H1 (cell line): ENCODE measurements at regions not wholly inside any gene's neighbourhood (a gene's known extent, or its start where the extent isn't known, plus 50 kb on each side); places are given as distances from the start of the nearest gene placed in this dataset.

Source experiments
- CTCF ChIA-PET: fragments of 300-600 bp; sonication (Branson Sonifier 250); formaldehyde crosslinking; loops from one replicate; lab custom pipeline; 2021; ENCODE audit not compliant: partially characterized antibody; lab: Charles Lee
- POLR2A ChIA-PET: fragments of 300-600 bp; sonication (Branson Sonifier 250); formaldehyde crosslinking; loops from one replicate; lab custom pipeline; 2021; ENCODE audit warnings: inconsistent platforms; ENCODE audit not compliant: partially characterized antibody; lab: Charles Lee
- DNase-seq, 2 experiments: peaks; one replicate each; pipeline versions ENCODE4 v3.0.0 to v3.0.0-alpha.2; 2010 to 2022; ENCODE audit warnings: low spot score in 2 of 2, low read depth in 1 of 2, mixed read lengths in 1 of 2
- FAIRE-seq: peaks from 2 replicates; lab custom pipeline; 2011; peaks lifted over from hg19 to GRCh38; lab: Jason Lieb, UNC
- H2AFZ ChIP-seq: 2 replicates; pipeline ENCODE4 v1.8.1; 2012; ENCODE audit warnings: low read length, inconsistent platforms
- H2AK5ac ChIP-seq: 2 replicates; pipeline ENCODE4 v1.6.1; 2013; ENCODE audit warnings: low read depth, low read length
- H2BK120ac ChIP-seq: replicated peaks from 2 replicates; pipeline ENCODE3; 2013; ENCODE audit warnings: low read depth, low read length, inconsistent platforms
- H2BK12ac ChIP-seq: 2 replicates; pipeline ENCODE4 v1.6.1; 2013; ENCODE audit warnings: low read depth, low read length
- H2BK15ac ChIP-seq: 2 replicates; pipeline ENCODE4 v1.6.1; 2013; ENCODE audit warnings: low read length
- H2BK20ac ChIP-seq: 2 replicates; pipeline ENCODE4 v1.6.1; 2013; ENCODE audit warnings: low read length
- H2BK5ac ChIP-seq: 2 replicates; pipeline ENCODE4 v1.6.1; 2013; ENCODE audit warnings: low read depth, low read length
- H3K14ac ChIP-seq: 2 replicates; pipeline ENCODE4 v1.6.1; 2013; ENCODE audit warnings: inconsistent platforms; ENCODE audit not compliant: insufficient read length
- H3K18ac ChIP-seq: 2 replicates; pipeline ENCODE4 v1.6.1; 2013; ENCODE audit warnings: low read length; ENCODE audit errors: extremely low read depth
- H3K23ac ChIP-seq: 2 replicates; pipeline ENCODE4 v1.6.1; 2013; ENCODE audit warnings: inconsistent platforms; ENCODE audit not compliant: insufficient read length
- H3K23me2 ChIP-seq: 2 replicates; pipeline ENCODE4 v1.6.1; 2013; ENCODE audit warnings: low read depth, low read length
- H3K27ac ChIP-seq: 2 replicates; pipeline ENCODE4 v1.6.1; 2011; ENCODE audit warnings: low read depth, low read length, inconsistent platforms
- H3K27me3 ChIP-seq, 4 experiments: replicated peaks in 1 of 4; 1 replicate in 1 of 4; 2 replicates in 3 of 4; pipeline versions ENCODE4 v1.6.1 to v1.8.1; 2011 to 2013; ENCODE audit warnings: low read length in 3 of 4, mild to moderate bottlenecking in 3 of 4, inconsistent platforms in 2 of 4, mixed read lengths in 2 of 4, moderate library complexity in 1 of 4; ENCODE audit not compliant: control insufficient read depth in 3 of 4, insufficient read depth in 3 of 4; ENCODE audit errors: extremely low read depth in 1 of 4
- H3K36me3 ChIP-seq, 4 experiments: 2 replicates each; pipeline versions ENCODE4 v1.6.1 to v1.8.1; 2011 to 2013; ENCODE audit warnings: mild to moderate bottlenecking in 4 of 4, low read length in 3 of 4, moderate library complexity in 2 of 4, control low read depth in 1 of 4, inconsistent platforms in 1 of 4; ENCODE audit not compliant: insufficient read depth in 4 of 4, control insufficient read depth in 2 of 4
- H3K4ac ChIP-seq: replicated peaks from 2 replicates; pipeline ENCODE3; 2013; ENCODE audit warnings: low read length, low read depth, mixed read lengths, inconsistent platforms; ENCODE audit not compliant: insufficient read length
- H3K4me1 ChIP-seq, 4 experiments: replicated peaks in 1 of 4; 1 replicate in 1 of 4; 2 replicates in 3 of 4; pipeline versions ENCODE4 v1.6.1 to v1.8.1; 2011 to 2013; ENCODE audit warnings: low read length in 3 of 4, inconsistent platforms in 2 of 4, mixed read lengths in 1 of 4; ENCODE audit not compliant: insufficient read depth in 4 of 4, control insufficient read depth in 3 of 4
- H3K4me2 ChIP-seq, 2 experiments: 2 replicates each; pipeline versions ENCODE4 v1.6.1 to v1.8.1; 2011 to 2013; ENCODE audit warnings: low read depth in 2 of 2, low read length in 2 of 2, control low read depth in 1 of 2, inconsistent platforms in 1 of 2, mild to moderate bottlenecking in 1 of 2; ENCODE audit not compliant: insufficient read depth in 1 of 2
- H3K4me3 ChIP-seq, 4 experiments: fragments of 200-600, 300-600 bp in 1 of 4; sonication (generic), shearing (Covaris generic), sonication (Bioruptor Twin) in 1 of 4; 2 replicates each; pipeline versions ENCODE4 v1.5.1 to v1.8.1; 2011 to 2016; ENCODE audit warnings: low read length in 4 of 4, low read depth in 3 of 4, control low read depth in 2 of 4, inconsistent platforms in 2 of 4, mild to moderate bottlenecking in 2 of 4, mixed read lengths in 1 of 4, moderate library complexity in 1 of 4; ENCODE audit not compliant: insufficient read depth in 2 of 4; ENCODE audit errors: extremely low read depth in 1 of 4
- H3K56ac ChIP-seq: replicated peaks from 2 replicates; pipeline ENCODE3; 2013; ENCODE audit warnings: low read depth, mild to moderate bottlenecking, mixed read lengths, low read length, inconsistent platforms; ENCODE audit not compliant: insufficient read length
- H3K79me1 ChIP-seq: 2 replicates; pipeline ENCODE4 v1.6.1; 2013; ENCODE audit warnings: low read depth, low read length, control low read depth
- H3K79me2 ChIP-seq, 2 experiments: 2 replicates each; pipeline versions ENCODE4 v1.6.1 to v1.8.1; 2012 to 2013; ENCODE audit warnings: low read length in 2 of 2, mild to moderate bottlenecking in 2 of 2, inconsistent platforms in 1 of 2; ENCODE audit not compliant: insufficient read depth in 2 of 2, control insufficient read depth in 1 of 2
- H3K9ac ChIP-seq, 4 experiments: replicated peaks in 1 of 4; 1 replicate in 1 of 4; 2 replicates in 3 of 4; pipeline versions ENCODE4 v1.6.1 to v1.8.1; 2011 to 2013; ENCODE audit warnings: low read depth in 3 of 4, low read length in 3 of 4, control low read depth in 2 of 4, mild to moderate bottlenecking in 2 of 4, moderate library complexity in 2 of 4, inconsistent platforms in 1 of 4; ENCODE audit errors: extremely low read depth in 1 of 4
- H3K9me3 ChIP-seq, 2 experiments: 2 replicates each; pipeline versions ENCODE4 v1.6.1 to v1.8.1; 2012 to 2013; ENCODE audit warnings: mild to moderate bottlenecking in 2 of 2, moderate library complexity in 2 of 2, control low read depth in 1 of 2, inconsistent platforms in 1 of 2, low read depth in 1 of 2, low read length in 1 of 2, mixed read lengths in 1 of 2; ENCODE audit not compliant: insufficient read depth in 2 of 2
- H4K20me1 ChIP-seq, 2 experiments: replicated peaks in 1 of 2; 2 replicates each; pipeline versions ENCODE3 to v1.8.1; 2011 to 2013; ENCODE audit warnings: inconsistent platforms in 2 of 2, low read length in 2 of 2, mild to moderate bottlenecking in 1 of 2; ENCODE audit not compliant: insufficient read depth in 2 of 2, control insufficient read depth in 1 of 2
- H4K5ac ChIP-seq: 2 replicates; pipeline ENCODE4 v1.6.1; 2013; ENCODE audit warnings: low read length, low read depth, mixed read lengths, inconsistent platforms; ENCODE audit not compliant: insufficient read length
- H4K8ac ChIP-seq: 2 replicates; pipeline ENCODE4 v1.8.0; 2013; ENCODE audit warnings: mild to moderate bottlenecking, moderate library complexity, low read length, inconsistent platforms; ENCODE audit not compliant: insufficient read depth; ENCODE audit errors: extremely low read depth
- H4K91ac ChIP-seq: replicated peaks from 2 replicates; pipeline ENCODE3; 2013; ENCODE audit warnings: low read length, mixed read lengths, inconsistent platforms; ENCODE audit not compliant: insufficient read length
- CHD2 ChIP-seq: IDR thresholded peaks from 2 replicates; pipeline ENCODE4 v1.6.1; 2012; ENCODE audit warnings: low read length, improper control_type of control experiment
- SIN3A ChIP-seq, 2 experiments: IDR thresholded peaks in 1 of 2; conservative IDR thresholded peaks in 1 of 2; 2 replicates each; pipeline ENCODE4 v1.6.1; 2011 to 2012; ENCODE audit warnings: low read length in 2 of 2, improper control_type of control experiment in 1 of 2, low read depth in 1 of 2, mild to moderate bottlenecking in 1 of 2
- WGBS, 2 experiments: shearing (Covaris generic) in 1 of 2; methylation state at CpG; one replicate each; pipeline versions ENCODE4 v1.1.6 to v1.1.7; 2013 to 2015; ENCODE audit warnings: low lambda C conversion rate in 2 of 2, mixed read lengths in 2 of 2, inconsistent platforms in 1 of 2, low coverage in 1 of 2, missing lambda C conversion rate in 1 of 2; ENCODE audit not compliant: insufficient replicate concordance in 2 of 2, insufficient coverage in 1 of 2, insufficient read length in 1 of 2; ENCODE audit errors: extremely low coverage in 1 of 2, missing lambda C conversion rate in 1 of 2; 5-methylcytosine and 5-hydroxymethylcytosine counted together

- CTCF ChIA-PET, result interaction anchor here (0.6 to 0.8 kb wide), 3 partner anchors 8 to 37 kb away, joined by 3 read pairs; no protein-coding TSS in a partner anchor
- no peak overlapping the region for H4K5ac ChIP-seq
- no peak for DNase-seq
These were observed 268.9 kb upstream of the ATP2B1 start for GRCh38 chr12:89977405-89978085.

More at GRCh38 chr12:89977405-89978085, 268.9 kb upstream of the ATP2B1 start:
- H3K79me1 ChIP-seq, result no peaks in the 10 kb centered on the region
- no peak overlapping the region for H2BK15ac ChIP-seq
- H2AFZ ChIP-seq, result no peak overlapping the region
- no peak overlapping the region for H3K18ac ChIP-seq
- H3K27ac ChIP-seq, result no peak overlapping the region
- H2BK120ac ChIP-seq, result no peak overlapping the region
- peaks cover 0 to 3% (median 0%) of the 10 kb centered on the region in 4 experiments; a peak in 2 of 7 replicates for H3K4me1 ChIP-seq
- POLR2A ChIA-PET, result interaction anchor here (0.9 kb wide), 1 partner anchor 12 kb away, joined by 3 read pairs; no protein-coding TSS in a partner anchor
- no peak for TF ChIP-seq CHD2
- TF ChIP-seq SIN3A (conservative IDR thresholded peaks at IDR 0.05 in 1 of 2, IDR thresholded peaks at IDR 0.05 in 1 of 2; ENCODE audit: low read depth in 1 of 2, low read length in 2 of 2), result no peak
- H4K8ac ChIP-seq, result no peak overlapping the region
- no peak overlapping the region for H3K9ac ChIP-seq
- no peak overlapping the region for H3K23ac ChIP-seq
- WGBS, 2 experiments, result 90% methylated on average over 10 of the region's 10 CpGs; no CpG with 5 or more reads in 1 of the 2 experiments
- no peak overlapping the region for H3K14ac ChIP-seq
- no peaks in the 10 kb centered on the region for H3K9me3 ChIP-seq
- H3K4ac ChIP-seq, result no peak overlapping the region
- FAIRE-seq, result no peak
- no peaks in the 10 kb centered on the region for H3K79me2 ChIP-seq
- no peaks in the 10 kb centered on the region for H3K36me3 ChIP-seq
- H2BK12ac ChIP-seq, result no peak overlapping the region
- no peak overlapping the region for H2BK5ac ChIP-seq
- no peak overlapping the region for H3K56ac ChIP-seq
- no peak overlapping the region for H2AK5ac ChIP-seq
- no peaks in the 10 kb centered on the region for H4K20me1 ChIP-seq
- H3K23me2 ChIP-seq, result no peaks in the 10 kb centered on the region
- no peak overlapping the region for H4K91ac ChIP-seq
- no peak overlapping the region for H3K4me3 ChIP-seq
- no peaks in the 10 kb centered on the region for H3K27me3 ChIP-seq
- H3K4me2 ChIP-seq, result no peak overlapping the region
- no peak overlapping the region for H2BK20ac ChIP-seq
